ENCODE measurements at regions not wholly inside any gene's neighbourhood (a gene's known extent, or its start where the extent isn't known, plus 50 kb on each side); places are given as distances from the start of the nearest gene placed in this dataset.

DNA sequence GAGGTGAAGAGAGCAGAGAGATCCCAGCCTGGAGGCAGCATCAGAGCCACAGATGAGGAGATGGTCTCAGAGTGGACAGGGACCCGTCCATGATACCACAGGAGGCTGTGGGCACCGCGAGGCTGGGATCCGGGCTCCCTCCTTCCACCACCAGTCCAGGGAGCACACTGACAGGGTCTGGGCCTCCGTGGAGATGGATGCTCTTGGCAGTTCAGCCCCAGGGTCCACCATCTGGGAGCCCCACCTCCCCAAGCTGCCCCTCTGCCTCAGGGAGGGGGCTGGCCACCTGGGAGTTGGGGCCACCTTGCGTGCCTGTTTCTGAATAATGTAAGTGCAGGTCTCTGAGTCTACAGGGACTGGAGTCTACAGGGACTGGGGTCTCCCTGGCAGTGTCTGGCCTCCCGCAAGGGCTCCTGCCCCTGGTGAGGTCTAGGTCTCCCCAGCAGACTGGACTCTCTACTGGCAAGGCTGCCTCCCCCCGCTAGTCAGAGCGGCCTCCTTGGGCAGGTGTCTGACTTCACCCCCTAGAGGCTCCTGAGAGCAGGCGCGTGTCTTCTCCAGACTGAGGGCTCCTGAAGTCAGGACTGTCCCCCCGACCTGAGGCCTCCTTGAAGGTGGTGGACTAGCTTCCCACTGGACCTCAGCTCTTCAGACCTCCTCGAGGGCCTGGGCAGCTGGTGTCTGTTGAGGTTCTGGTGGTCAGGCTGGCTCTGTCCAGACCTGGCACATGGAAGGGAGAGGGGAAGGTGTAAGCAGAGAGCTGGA, 218.5 kb downstream of the PTPRU start:
- in situ Hi-C loops (cut with HindIII; ENCODE audit: low sequenced_read_pairs) = no loop called here

DNA sequence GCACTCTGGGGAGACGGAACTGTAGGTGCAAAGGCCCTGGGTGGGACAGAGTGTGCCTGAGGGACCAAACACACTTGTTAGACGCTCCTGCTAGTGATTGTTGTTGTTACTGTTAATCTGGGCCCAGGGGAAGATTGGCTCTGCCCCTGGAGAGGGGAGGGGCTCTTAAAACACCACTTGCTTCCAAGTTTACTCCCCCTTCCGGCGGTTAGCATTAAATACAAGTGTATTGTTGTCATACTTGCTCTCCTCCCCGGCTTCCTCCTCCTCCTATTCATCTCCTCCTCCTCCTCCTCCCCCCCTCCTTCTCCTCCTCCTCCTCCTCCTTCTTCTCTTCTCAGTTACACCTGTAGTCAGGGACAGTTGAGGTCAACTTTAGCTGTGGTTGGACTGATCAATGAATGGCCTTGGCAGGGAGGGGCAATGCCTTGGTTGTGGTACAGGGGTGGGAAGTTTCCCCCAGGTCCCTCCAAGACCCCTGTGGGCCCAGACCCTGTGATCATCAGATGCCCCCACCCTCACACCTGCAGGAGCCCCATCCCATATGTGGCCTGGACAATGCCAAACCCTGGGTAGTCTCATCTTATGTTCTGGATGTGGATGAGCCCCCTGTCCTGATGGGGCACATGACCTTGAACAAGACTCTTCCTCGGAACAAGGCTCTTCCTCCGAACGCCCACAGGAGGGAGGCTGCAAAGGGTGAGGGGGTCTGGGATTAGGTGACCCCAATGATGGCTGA, 217.3 kb downstream of the PTPRU start:
- in situ Hi-C loops (cut with HindIII; ENCODE audit: low sequenced_read_pairs) = no loop called here

DNA sequence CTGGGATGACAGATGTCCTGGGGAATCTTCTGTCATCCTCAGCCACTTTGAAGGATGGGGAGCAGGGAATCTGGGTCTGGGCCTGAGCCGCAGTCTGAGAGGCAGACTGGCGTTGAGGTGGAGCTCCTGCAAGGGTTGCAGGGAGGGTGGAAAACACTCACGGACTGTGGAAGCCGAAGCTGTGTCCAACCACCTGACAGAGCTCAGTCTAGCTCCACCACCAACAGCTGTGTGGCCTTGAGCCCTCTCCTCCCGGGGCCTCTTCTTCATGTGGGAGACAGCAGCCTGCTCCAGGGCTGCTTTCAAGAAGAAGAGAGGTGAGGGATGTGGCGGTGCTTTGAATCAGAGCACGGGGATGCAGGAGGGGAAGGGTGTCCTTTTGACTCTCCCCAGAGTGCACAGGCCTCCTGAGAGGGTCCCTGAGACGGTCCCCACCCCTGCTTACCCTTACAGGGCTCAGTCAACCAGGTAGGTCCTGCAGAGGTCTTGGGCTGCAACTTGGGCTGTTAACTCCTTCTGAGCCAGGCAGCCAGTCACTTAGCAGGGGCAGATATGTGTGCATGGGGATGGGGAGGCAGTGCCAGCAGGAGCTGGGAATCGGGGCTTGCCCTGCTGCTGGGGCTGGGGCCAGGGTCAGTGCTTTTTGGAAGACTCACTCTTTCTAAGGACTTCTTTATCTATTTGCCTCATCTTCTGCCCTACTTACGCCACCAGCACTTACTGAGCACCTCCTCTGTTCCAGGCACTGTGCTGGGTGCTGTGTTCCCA, 216.3 kb downstream of the PTPRU start:
- in situ Hi-C loops (cut with HindIII; ENCODE audit: low sequenced_read_pairs) = no loop called here

DNA sequence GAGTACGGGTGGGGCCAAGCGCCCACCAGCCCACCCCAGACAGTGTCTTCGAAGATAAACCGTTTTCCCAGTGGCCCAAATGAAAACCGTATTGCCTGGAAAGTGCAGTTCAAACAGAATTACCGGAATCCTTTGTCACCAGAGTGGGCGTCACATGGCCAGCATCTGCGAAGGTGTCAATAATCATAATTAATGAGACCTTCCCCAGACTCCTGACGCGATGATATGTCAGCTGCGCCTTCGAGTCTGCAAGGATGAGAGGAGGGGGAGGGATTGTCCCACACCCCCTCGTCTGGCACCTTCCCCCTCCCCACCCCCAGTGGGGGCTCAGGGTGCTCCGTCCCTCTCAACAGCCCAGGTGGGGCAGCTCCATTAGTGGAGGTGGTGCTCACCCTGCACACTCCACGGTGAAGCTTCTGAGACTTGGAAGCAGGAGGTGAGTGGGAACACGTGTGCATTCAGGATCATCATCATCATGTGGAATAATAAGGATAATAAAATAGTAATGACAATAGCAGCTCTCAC, 215.1 kb downstream of the PTPRU start:
- in situ Hi-C loops (cut with HindIII; ENCODE audit: low sequenced_read_pairs) = no loop called here

DNA sequence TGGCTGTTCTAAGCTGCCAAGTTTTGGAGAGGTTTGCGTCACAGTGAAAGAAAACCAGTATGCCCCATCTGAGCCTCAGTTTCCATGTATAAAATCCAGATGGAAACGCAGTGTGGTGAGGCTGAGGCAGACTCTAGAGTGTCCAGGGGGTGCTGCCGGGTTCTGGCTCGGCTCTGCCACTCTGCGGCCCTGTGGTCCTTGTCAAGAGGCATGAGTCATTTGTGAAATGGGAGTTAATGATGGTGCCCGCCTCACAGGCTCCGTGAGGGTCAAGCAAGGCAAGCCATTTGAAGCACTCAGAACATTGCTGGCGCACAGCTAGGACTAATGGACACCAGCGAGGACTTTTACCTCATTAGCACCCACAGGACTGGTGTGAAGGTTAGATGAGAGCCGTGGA, 214.3 kb downstream of the PTPRU start:
- in situ Hi-C loops (cut with HindIII; ENCODE audit: low sequenced_read_pairs) = no loop called here

DNA sequence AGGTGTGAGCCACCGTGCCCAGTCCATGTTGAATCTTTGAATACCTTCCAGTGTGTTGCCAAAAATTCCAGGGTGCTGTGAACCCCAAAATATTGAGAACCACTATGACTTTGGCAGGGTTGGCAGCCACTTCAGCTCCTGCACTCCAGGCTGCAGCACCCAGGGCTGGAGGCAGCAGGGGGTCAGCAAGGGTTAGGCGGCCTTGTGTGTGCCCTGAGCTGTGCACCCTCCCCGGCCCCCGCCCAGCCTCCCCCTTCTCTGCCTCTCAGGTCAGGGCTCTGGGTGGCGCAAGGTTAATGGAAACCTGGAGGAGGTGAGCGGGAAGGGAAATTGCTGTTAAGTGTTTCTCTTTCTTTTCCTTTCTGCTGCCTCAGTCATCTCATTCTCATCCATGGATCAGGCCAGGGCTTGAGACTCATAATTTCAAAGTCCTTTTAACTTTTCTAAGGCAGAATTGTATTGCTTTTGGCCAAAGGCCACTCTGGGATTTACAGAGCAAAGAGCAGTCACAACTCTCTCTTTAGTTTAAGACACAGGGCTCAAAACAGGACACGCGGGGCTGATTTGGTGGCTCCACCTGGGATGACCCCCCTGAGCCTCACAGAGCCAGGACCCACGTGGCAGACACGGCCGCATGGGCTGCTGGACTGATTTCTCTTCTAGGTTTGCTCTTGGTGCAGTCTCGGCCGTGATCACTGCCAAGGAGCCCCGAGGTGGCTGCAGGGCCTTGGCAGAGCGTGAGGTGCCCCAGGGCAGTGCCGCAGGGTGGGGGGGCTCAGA, 212.3 kb downstream of the PTPRU start:
- in situ Hi-C loops (cut with HindIII; ENCODE audit: low sequenced_read_pairs) = no loop called here

DNA sequence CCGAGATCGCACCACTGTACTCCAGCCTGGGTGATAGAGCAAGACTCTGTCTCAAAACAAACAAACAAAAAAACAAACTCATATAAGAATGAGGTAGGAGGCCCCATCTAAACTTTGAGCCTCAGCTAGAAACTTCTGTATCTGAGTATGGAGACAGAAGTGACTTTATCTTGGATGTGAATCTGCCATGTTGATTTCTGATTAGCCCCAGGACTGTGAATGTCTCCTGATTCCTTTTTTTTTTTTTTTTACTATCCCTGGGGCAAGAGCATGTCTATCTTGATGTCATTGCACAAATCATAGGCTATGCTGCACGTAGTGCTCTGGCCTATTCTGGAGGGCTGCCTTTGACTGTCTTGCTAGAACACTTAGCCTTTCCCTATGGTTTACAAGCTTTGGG, 211.0 kb downstream of the PTPRU start:
- in situ Hi-C loops (cut with HindIII; ENCODE audit: low sequenced_read_pairs) = no loop called here

DNA sequence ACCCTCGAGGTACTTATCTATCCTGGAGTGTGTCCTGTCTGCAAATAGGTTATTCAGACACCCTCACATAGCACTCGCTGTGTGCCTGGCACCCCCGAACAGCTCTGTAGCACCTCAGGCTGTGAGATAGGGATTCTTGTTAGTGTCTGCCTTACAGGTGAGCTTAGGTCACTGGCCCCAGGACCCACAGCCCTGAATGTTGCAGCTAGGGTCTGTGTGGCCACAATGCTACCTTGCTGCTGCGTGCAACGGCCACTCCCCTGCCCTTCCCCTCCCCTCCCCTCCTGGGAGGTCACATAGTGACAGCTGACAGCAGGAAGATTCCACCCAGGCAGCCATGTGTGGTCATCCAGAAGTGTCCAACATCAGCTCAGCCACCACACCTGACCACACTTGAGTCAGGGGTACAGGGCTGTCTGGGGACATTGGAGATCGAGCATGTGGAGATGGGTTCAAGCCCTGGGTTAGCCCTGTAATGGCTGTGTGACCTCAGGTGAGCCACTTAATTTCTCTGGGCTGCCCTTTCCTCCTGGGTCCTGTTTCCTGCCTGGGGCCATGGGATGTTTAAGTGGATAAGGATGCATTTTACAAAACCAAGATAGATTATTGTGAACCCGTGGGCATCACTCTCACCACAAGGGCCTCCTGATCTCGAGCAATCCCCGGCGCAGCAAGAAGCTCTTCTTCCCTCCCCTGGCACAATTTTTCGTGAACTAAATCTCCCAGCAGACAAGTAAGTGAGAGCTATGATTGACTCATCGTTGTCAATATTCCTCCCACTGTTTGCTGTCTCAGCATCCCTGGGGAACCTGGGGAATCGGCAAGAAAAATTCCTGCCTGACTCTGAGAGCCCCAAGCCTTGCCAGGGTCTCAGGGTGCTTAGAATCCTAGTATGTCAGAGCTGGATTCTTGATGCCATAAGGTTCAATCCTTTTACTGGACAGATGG, 208.7 kb downstream of the PTPRU start:
- in situ Hi-C loops (cut with HindIII; ENCODE audit: low sequenced_read_pairs) = no loop called here

DNA sequence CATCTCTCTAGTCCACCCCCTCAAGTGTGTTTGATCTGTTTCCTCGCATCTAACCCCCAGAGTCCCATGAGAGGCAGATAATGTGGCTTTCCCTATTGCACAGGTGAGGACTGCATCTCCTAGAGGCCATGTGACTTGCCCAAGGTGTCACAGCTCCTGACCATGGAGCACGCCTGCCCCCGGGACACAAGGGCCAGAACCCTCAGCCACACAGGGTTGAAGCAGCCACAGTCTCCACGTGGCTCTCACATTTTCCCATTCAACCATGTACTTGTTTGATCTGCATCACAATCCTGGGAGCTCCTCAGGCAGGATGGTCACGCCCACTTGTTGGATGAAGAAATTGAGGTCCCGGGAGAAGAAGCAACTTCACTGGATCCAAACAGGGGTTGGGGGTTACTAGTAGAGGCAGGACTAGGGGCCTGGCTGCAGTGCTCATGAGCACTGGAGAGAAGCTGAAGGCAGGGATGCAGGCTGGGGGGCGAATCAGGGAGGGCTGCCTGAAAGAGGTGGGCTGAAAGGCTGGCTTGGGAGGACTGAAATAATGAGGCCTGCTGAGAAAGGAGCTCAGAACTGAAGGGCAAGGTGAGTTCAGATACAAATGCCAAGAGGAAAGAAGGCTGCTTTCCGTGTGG, 207.9 kb downstream of the PTPRU start:
- in situ Hi-C loops (cut with HindIII; ENCODE audit: low sequenced_read_pairs) = no loop called here

DNA sequence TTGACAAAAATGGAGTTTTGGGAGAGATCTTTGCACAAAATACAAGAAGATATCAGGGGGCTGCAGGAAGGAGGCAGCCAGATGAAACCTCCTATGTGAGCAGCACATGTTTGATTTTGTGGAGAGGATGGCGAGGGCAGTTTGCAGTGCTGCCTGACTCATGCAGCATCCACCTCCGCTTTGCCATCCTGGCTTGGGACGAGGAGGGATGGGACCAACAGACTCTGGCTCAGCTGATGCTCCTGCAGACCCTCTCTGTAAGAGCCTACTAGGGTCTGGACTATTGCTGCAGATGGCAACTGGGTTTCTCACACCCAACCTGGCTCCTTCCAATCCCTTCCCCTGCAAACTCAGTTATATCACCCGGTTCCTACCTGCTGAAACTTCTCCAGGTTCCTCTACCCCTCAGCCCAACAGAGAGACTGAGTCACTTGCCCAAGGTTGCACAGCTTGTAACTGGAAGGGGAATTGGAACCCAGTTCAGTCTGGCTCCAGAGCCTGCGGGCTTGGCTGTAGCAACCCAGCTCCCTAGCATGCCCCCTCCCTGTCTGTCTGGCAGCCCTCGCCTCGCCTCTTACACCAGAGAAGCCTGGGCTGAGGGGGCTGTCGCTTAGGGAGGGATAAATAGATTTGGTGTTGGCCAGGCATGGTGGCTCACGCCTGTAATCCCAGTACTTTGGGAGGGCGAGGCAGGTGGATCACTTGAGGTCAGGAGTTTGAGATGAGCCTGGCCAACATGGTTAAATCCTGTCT, 205.8 kb downstream of the PTPRU start:
- in situ Hi-C loops (cut with HindIII; ENCODE audit: low sequenced_read_pairs) = no loop called here

DNA sequence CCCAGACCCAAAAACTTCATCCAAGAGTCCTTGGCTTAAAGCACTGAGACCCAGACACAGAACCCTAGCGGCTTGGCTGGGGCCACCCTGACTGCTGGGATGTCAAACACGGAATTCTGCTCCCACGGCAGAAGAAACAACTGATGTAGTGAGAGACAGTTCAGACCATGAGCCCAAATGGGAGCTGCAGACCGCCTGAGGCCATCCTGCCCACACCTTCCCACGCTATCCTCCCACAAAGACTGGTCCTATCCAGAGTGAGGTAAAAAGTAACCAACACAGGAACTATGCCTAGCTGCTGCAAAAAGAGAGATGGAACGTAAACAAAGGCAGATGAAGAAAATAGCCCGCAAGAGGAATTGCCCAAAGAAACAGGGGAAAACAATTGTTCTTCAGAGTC, 203.3 kb downstream of the PTPRU start:
- in situ Hi-C loops (cut with HindIII; ENCODE audit: low sequenced_read_pairs) = no loop called here

DNA sequence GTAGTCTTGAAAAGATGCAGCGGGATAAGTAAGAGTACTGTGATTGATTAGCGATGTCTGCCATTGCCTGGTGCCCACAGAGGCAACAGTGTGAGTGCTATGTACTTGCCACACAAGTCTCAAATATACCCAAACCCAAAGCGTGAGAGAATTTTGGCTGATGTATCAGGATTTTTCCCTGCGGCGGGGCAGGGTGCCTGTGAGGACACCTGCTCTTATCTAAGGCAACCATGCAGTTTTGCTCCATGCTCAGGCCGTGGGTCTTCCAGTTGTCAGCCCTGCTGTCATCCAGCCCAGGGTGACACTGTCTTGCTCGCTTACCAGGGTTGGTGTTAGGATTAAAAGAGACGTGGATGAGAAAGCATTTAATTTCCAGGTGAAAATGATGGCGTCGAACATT, 202.7 kb downstream of the PTPRU start:
- in situ Hi-C loops (cut with HindIII; ENCODE audit: low sequenced_read_pairs) = no loop called here

DNA sequence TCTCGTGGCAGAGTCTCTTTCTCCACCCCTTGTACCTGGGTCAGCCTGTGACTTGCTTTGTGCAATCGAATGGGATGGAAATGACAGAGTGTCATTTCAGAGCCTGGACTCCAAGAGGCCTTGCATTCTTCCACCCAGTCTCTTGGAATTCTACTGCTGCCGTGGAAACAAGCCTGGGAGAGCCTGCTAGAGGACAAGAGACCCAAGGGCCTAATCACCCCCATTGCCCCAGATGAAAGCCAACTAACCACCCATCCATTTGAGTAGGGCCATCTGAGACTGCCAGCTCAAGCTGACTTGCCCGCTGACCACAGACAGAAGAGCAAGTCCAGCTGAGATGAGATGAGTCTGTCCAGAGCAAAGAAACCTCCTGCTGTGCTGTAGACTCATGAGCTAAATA, 201.6 kb downstream of the PTPRU start:
- in situ Hi-C loops (cut with HindIII; ENCODE audit: low sequenced_read_pairs) = no loop called here

DNA sequence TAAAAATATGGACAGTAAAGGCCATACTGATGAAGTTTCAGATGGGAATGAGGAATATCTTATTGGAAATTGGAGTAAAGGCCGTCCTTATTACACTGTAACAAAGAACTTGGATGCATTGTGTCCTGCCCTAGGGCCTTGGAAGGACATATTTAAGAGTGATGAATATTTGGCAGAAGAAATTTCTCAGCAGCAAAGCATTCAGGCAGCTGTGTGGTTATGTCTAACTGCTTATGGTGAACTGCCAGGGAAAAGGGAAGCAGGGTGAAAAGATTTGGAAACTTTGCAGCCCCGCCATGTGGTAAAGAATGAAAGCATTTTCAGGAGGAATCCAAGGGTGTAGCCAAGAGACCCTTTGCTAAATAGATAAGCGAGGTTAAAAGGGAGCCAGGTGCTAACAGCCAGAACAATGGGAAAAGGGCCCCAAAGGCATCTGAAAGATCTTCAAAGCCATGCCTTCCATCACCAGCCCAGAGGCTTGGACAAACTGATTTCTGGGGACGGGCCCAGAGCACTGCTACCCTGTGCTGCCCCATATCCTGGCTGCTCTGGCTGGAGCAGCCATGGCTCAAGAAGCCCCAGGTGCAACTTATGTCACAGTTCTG, 200.0 kb downstream of the PTPRU start:
- in situ Hi-C loops (cut with HindIII; ENCODE audit: low sequenced_read_pairs) = no loop called here

DNA sequence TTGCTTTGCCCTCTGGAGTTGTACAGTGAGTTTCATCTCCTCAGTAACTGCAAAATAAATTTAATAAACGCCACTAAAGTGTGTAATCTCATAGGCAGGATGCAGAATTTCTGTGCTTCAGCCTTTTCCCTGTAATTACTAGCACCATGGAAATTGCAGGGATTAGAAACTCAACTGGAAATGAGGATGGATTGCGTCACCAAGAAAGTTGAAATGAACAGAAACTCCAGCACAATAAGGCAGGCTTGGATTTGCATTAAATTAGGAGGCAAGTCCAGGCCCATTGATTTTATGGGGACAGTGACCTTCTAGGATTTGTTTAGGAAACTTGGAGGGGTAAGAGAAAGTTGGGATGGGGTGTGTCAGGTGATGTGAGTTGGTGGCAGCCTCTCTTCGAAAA, 197.5 kb downstream of the PTPRU start:
- in situ Hi-C loops (cut with HindIII; ENCODE audit: low sequenced_read_pairs) = loop anchor here (5.0 kb wide), 1 partner anchor 42 kb away; no protein-coding TSS in a partner anchor

DNA sequence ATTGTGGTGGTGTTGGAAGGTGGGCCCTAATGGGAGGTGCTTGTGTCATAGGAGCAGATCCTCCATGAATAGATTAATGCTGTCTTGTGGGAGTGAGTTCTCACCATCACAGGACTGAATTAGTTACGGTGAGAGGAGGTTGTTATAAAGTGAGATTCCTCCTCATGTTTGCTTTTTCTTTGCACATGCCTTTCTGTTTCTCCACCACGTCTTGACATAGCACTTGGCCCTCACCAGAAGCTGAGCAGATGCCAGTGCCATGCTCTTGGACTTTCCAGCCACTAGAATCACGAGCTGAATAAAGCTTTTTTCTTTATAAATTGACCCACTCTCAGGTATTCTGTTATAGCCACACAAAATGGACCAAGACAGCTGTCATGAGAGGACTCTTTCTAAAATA, 194.8 kb downstream of the PTPRU start:
- in situ Hi-C loops (cut with HindIII; ENCODE audit: low sequenced_read_pairs) = loop anchor here (5.0 kb wide), 1 partner anchor 39 kb away; no protein-coding TSS in a partner anchor

DNA sequence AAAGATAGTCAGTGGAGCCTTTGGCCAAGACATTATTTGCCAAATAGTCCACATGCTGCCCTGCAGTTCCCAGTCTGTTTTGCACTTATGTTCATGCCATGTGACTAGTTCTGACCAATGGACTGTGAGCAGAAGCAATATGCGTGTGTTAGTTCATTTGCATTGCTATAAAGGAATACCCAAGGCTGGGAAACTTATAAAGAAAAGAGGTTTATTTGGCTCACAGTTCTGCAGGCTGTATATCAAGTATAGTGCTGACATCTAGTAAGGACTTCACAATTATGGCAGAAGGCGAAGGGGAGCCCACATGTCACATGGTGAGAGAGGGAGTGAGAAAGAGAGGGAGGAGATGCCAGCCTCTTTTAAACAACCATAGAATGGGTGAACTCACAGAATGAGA, 193.3 kb downstream of the PTPRU start:
- in situ Hi-C loops (cut with HindIII; ENCODE audit: low sequenced_read_pairs) = loop anchor here (5.0 kb wide), 1 partner anchor 37 kb away; no protein-coding TSS in a partner anchor

DNA sequence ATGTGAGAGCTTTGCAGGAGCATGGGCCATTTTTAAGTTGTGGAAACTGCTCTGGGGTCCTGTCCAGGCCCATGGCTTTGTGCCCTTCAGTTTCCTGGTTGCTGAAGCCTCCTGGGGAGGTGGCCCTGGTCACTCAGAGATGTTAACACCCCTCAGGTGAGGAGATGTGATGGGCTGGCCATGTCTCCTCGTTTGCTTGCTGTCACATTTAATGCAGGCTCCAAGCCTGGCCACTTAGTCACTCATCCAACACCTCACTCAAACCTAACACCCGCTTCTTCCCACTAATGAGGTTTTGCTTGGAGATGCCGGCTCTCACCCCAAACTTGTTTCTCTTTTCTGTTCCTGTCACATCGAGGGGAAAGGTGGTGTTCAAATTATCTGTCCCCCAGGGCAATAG, 192.7 kb downstream of the PTPRU start:
- in situ Hi-C loops (cut with HindIII; ENCODE audit: low sequenced_read_pairs) = no loop called here
